ENCODE measurements at regions not wholly inside any gene's neighbourhood (a gene's known extent, or its start where the extent isn't known, plus 50 kb on each side); places are given as distances from the start of the nearest gene placed in this dataset.

DNA sequence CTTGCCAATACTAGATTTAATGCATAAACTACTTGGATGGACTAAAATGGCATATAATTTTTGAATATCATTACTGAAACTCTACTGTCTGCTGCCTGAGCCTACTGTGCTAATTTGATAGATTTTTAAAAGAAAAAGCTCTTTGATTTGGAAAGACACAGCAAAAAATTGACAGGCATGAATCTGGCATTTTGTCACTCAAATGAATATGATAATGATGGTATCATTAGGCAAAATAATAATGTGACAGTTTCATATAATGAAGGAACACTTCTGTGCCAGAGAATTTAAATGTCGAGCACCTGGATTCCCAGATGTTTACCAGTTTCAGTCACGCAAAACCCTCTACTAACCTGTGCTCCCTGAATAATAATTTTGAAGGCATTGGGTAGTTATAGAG, 60.0 kb upstream of the SLC13A1 start:
- no peak overlapping the region for H3K4me3 ChIP-seq
- no peaks in the 10 kb centered on the region for H3K4me1 ChIP-seq (replicated peaks; ENCODE audit: insufficient read depth)
- intact Hi-C loops (cut with micrococcal nuclease; ENCODE audit: unreplicated experiment), result no loop called here
- no peaks in the 10 kb centered on the region for H4K20me1 ChIP-seq (ENCODE audit: insufficient read depth)
- H3F3A ChIP-seq (ENCODE audit: insufficient read depth, low read depth), result no peaks in the 10 kb centered on the region
- no peaks in the 10 kb centered on the region for H3K36me3 ChIP-seq (ENCODE audit: low read depth)
- no peaks in the 10 kb centered on the region for H3K79me2 ChIP-seq (ENCODE audit: low read depth)
- H3K9me2 ChIP-seq (ENCODE audit: insufficient read depth), result no peaks in the 10 kb centered on the region
- DNase-seq, result no peak
- no peak overlapping the region for H3K27ac ChIP-seq
- TF ChIP-seq, protein P1, sequence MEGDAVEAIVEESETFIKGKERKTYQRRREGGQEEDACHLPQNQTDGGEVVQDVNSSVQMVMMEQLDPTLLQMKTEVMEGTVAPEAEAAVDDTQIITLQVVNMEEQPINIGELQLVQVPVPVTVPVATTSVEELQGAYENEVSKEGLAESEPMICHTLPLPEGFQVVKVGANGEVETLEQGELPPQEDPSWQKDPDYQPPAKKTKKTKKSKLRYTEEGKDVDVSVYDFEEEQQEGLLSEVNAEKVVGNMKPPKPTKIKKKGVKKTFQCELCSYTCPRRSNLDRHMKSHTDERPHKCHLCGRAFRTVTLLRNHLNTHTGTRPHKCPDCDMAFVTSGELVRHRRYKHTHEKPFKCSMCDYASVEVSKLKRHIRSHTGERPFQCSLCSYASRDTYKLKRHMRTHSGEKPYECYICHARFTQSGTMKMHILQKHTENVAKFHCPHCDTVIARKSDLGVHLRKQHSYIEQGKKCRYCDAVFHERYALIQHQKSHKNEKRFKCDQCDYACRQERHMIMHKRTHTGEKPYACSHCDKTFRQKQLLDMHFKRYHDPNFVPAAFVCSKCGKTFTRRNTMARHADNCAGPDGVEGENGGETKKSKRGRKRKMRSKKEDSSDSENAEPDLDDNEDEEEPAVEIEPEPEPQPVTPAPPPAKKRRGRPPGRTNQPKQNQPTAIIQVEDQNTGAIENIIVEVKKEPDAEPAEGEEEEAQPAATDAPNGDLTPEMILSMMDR (conservative IDR thresholded peaks at IDR 0.05), result no peak
- TF ChIP-seq EZH2 (IDR thresholded peaks at IDR 0.05; ENCODE audit: low read depth), result no peak
- ChIA-PET CTCF (no interaction called here), POLR2A (ENCODE audit: unreplicated experiment) (no interaction called here)
- no peak overlapping the region for H3K4me2 ChIP-seq
- H3K27me3 ChIP-seq (ENCODE audit: insufficient read depth, low read depth), result no peaks in the 10 kb centered on the region
- no TSS peak for BruUV-seq (replicated peaks)
- no peaks in the 10 kb centered on the region for H3K9me3 ChIP-seq (ENCODE audit: insufficient read depth, low read depth)
- no peak overlapping the region for H2AFZ ChIP-seq
